HG02981 (cell line): ENCODE measurements at regions not wholly inside any gene's neighbourhood (a gene's known extent, or its start where the extent isn't known, plus 50 kb on each side); places are given as distances from the start of the nearest gene placed in this dataset.
"Not testable (repeated sequence)": the region's sequence is repeated elsewhere in the genome, so short reads cannot be mapped to it uniquely, and the experiment has no call there.

ENCODE experiments used
- ATAC-seq: cut with Tn5 transposase; IDR thresholded peaks from one replicate; pipeline ENCODE4 v1.9.1; 2021; ENCODE audit warnings: mild to moderate bottlenecking, moderate library complexity; ENCODE audit not compliant: unreplicated experiment

GRCh38 chr13:50611117-50611781 lies 232.2 kb downstream of the DLEU7 start:
- no peak for ATAC-seq

- no peak for ATAC-seq
Measured at GRCh38 chr13:50612717-50613116, 230.8 kb downstream of the DLEU7 start.

GRCh38 chr13:50613356-50613831 lies 230.1 kb downstream of the DLEU7 start:
- ATAC-seq = no peak

- ATAC-seq = no peak
Measured at GRCh38 chr13:50615234-50615633, 228.3 kb downstream of the DLEU7 start.

- ATAC-seq = no peak
Measured at GRCh38 chr13:50616101-50616500, 227.4 kb downstream of the DLEU7 start.

- no peak for ATAC-seq
Measured at GRCh38 chr13:50617134-50617721, 226.3 kb downstream of the DLEU7 start.

GRCh38 chr13:50618206-50618605 lies 225.3 kb downstream of the DLEU7 start:
- ATAC-seq = no peak

- ATAC-seq = no peak
Measured at GRCh38 chr13:50626101-50626547, 217.4 kb downstream of the DLEU7 start.

- ATAC-seq = no peak
Measured at GRCh38 chr13:50627111-50627510, 216.4 kb downstream of the DLEU7 start.

- not testable (repeated sequence) for ATAC-seq
Measured at GRCh38 chr13:50628512-50628911, 215.0 kb downstream of the DLEU7 start.

- ATAC-seq = no peak
Measured at GRCh38 chr13:50629497-50629896, 214.0 kb downstream of the DLEU7 start.

GRCh38 chr13:50629966-50630365 lies 213.5 kb downstream of the DLEU7 start:
- ATAC-seq = no peak

GRCh38 chr13:50631041-50631440 lies 212.5 kb downstream of the DLEU7 start:
- no peak for ATAC-seq

- no peak for ATAC-seq
Measured at GRCh38 chr13:50634339-50634738, 209.2 kb downstream of the DLEU7 start.

GRCh38 chr13:50635504-50635903 lies 208.0 kb downstream of the DLEU7 start:
- peak; percentile 42 for ATAC-seq

- peak; percentile 83 for ATAC-seq
Measured at GRCh38 chr13:50636007-50636704, 207.3 kb downstream of the DLEU7 start.

GRCh38 chr13:50643060-50643459 lies 200.4 kb downstream of the DLEU7 start:
- no peak for ATAC-seq

- no peak for ATAC-seq
Measured at GRCh38 chr13:50644081-50644871, 199.2 kb downstream of the DLEU7 start.

GRCh38 chr13:50645092-50645491 lies 198.4 kb downstream of the DLEU7 start:
- ATAC-seq = no peak

- ATAC-seq = no peak
Measured at GRCh38 chr13:50646070-50646469, 197.4 kb downstream of the DLEU7 start.

- no peak for ATAC-seq
Measured at GRCh38 chr13:50649211-50649610, 194.3 kb downstream of the DLEU7 start.
